Right atrium auricular region (tissue), 2 donors: ENCODE measurements at regions not wholly inside any gene's neighbourhood (a gene's known extent, or its start where the extent isn't known, plus 50 kb on each side); places are given as distances from the start of the nearest gene placed in this dataset.

Experiments used
- DNase-seq: peaks from one replicate; pipeline ENCODE4 v3.0.0-alpha.2; 2019; ENCODE audit warnings: low spot score
- H3K27ac ChIP-seq, 2 donors: fragments of 200-600 bp; sonication (generic); 1 replicate in 1 of 2; 2 replicates in 1 of 2; pipeline ENCODE4 v1.5.1; 2016 to 2019
- H3K27me3 ChIP-seq, 2 donors: fragments of 200-600 bp; sonication (generic); one replicate each; pipeline versions ENCODE4 v1.5.1 to v1.6.0; 2017 to 2019
- H3K36me3 ChIP-seq: fragments of 200-600 bp; sonication (generic); one replicate; pipeline ENCODE4 v1.5.1; 2016
- H3K4me1 ChIP-seq, 2 donors: fragments of 200-600 bp; sonication (generic); one replicate each; pipeline versions ENCODE4 v1.5.1 to v1.6.0; 2017 to 2019
- H3K4me3 ChIP-seq, 2 donors: fragments of 200-600 bp; sonication (generic); 1 replicate in 1 of 2; 2 replicates in 1 of 2; pipeline ENCODE4 v1.5.1; 2017 to 2019; ENCODE audit warnings: mild to moderate bottlenecking in 1 of 2, moderate library complexity in 1 of 2
- H3K9me3 ChIP-seq, 2 donors: fragments of 200-600 bp; sonication (generic); one replicate each; pipeline ENCODE4 v1.5.1; 2019
- TF ChIP-seq, protein P1 (sequence below), 2 donors: fragments of 200-600 bp; sonication (generic); IDR thresholded peaks; one replicate each; pipeline ENCODE4 v1.5.1; 2019; ENCODE audit warnings: antibody characterized with exemption in 2 of 2

DNA sequence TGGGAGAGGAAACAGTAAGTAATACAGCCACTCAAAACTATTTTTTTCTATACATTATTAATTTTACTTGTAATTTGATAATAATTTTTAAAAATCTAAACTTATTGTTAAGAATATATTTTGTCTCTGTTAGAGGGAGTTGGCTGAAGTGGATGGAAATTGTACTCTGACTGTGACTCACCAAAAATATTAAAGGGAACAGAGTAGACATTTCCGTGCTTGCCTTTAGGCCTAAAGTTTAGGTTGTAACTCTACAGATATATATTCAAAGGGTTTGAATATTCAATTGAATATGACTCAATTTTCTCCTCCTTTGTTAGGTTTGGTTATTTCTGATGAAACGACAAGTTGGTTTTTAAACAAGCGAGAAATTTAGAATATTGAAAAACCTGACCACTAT is 128.3 kb upstream of the PITX2 start:
- H3K4me3 ChIP-seq = no peak overlapping the region
- DNase-seq = no peak
- TF ChIP-seq, protein P1, sequence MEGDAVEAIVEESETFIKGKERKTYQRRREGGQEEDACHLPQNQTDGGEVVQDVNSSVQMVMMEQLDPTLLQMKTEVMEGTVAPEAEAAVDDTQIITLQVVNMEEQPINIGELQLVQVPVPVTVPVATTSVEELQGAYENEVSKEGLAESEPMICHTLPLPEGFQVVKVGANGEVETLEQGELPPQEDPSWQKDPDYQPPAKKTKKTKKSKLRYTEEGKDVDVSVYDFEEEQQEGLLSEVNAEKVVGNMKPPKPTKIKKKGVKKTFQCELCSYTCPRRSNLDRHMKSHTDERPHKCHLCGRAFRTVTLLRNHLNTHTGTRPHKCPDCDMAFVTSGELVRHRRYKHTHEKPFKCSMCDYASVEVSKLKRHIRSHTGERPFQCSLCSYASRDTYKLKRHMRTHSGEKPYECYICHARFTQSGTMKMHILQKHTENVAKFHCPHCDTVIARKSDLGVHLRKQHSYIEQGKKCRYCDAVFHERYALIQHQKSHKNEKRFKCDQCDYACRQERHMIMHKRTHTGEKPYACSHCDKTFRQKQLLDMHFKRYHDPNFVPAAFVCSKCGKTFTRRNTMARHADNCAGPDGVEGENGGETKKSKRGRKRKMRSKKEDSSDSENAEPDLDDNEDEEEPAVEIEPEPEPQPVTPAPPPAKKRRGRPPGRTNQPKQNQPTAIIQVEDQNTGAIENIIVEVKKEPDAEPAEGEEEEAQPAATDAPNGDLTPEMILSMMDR (IDR thresholded peaks at IDR 0.05) = no peak
- no peaks in the 10 kb centered on the region for H3K4me1 ChIP-seq
- H3K9me3 ChIP-seq = no peaks in the 10 kb centered on the region
- no peak overlapping the region for H3K27ac ChIP-seq
- H3K36me3 ChIP-seq = no peaks in the 10 kb centered on the region
- H3K27me3 ChIP-seq = no peaks in the 10 kb centered on the region

DNA sequence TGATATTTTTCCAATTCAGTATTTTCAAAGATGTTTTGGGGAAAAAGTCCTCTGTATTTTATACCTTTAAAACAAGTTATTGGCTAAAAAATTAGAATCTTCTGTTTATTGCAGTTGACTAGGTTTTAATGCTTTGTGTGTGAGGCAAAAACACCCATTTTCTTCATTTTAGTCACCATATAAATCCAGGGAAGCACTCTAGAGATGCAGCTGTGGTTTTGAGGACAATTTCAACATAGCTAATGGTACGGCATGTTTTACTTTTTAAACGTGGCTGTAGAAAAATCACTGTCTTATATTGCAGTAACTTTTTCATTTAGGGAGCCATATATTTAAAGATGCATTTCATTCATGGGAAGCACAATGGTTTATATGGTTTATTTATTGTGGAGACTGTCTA is 129.1 kb upstream of the PITX2 start:
- no peak overlapping the region for H3K4me3 ChIP-seq
- H3K4me1 ChIP-seq = no peaks in the 10 kb centered on the region
- DNase-seq = no peak
- H3K27ac ChIP-seq = no peak overlapping the region
- TF ChIP-seq, protein P1 (IDR thresholded peaks at IDR 0.05) = no peak
- no peaks in the 10 kb centered on the region for H3K27me3 ChIP-seq
- H3K36me3 ChIP-seq = no peaks in the 10 kb centered on the region
- no peaks in the 10 kb centered on the region for H3K9me3 ChIP-seq

DNA sequence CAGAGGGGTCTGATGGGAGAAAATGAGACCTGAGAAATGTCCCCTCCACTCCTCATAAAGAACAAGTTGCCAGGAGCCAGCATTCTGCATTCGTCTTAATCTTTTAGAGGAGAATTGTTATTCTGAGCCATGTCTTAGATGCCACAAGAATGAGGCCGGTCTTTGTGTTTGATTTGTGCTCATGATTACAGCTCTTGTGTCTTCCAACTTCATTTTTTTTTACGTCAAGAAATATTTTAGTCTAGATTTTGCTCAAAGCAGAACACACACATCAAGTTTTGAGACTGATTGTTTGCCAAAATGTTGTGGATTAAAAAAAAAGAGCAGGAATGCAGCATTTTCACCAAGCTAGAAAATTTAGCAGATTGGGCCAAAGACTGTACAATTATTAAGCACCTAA is 130.6 kb upstream of the PITX2 start:
- H3K27ac ChIP-seq = no peak overlapping the region
- TF ChIP-seq, protein P1 (IDR thresholded peaks at IDR 0.05) = no peak
- no peak for DNase-seq
- H3K27me3 ChIP-seq = no peaks in the 10 kb centered on the region
- no peaks in the 10 kb centered on the region for H3K36me3 ChIP-seq
- no peaks in the 10 kb centered on the region for H3K9me3 ChIP-seq
- no peak overlapping the region for H3K4me3 ChIP-seq
- no peaks in the 10 kb centered on the region for H3K4me1 ChIP-seq

DNA sequence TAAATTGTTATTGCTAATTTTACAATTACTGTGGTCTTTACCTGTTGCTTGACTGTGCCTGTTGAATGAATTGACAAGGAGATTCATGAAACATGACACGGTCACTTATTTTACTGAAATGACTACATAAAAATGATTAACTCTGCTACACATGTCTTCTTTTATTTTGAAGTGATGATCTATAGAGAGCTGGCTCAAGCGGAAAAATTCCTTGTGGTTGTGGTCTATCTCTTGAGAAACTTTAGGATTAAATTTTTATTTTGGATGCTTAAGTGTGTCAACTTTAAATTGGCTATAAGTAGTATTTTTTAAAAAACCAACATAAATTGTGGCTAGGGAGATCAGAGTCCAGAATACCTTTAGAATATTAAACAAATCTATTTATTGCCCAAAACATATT is 131.8 kb upstream of the PITX2 start:
- TF ChIP-seq, protein P1 (IDR thresholded peaks at IDR 0.05) = no peak
- Histone ChIP-seq H3K27ac (no peak overlapping the region), H3K36me3 (no peaks in the 10 kb centered on the region), H3K4me3 (no peak overlapping the region), H3K4me1 (no peaks in the 10 kb centered on the region), H3K27me3 (no peaks in the 10 kb centered on the region), H3K9me3 (no peaks in the 10 kb centered on the region)
- DNase-seq = no peak

DNA sequence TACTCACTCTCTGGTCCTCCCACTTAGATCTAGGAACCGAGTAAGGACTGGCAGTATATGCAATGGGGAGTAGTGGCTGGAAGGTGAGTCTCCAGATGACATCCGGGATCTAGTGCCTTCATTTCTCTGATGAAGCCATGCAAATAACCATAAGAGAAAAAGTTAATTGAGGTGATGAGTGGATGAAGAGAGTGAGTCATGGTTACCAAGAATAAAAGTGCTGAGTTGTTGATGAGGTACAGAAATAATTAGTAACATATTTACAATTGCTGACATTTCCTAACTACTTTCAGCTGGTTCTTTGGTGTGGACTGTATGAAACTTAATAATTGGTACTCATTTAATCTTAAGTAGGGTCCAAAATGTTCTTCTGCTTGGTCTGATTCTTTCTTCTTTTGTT is 146.7 kb upstream of the PITX2 start:
- no peaks in the 10 kb centered on the region for H3K4me1 ChIP-seq
- no peaks in the 10 kb centered on the region for H3K27me3 ChIP-seq

DNA sequence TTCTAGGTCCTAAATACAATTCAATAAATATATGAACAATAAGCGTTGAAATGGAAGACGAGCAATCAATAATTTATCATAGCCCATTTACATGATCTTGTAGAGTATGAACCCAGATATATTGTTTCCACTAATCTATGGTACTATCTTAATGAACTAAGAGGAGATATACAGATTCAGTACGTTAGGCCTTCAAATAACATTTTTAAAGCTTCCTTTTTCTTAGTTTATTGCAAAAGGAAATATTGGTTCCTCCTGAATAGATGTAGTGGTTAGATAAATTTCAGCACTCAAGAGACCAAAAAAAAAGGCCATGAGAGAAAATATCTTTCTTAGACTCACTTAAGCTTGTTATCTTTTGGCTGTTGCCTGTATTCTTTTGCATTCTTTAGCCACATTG is 147.5 kb upstream of the PITX2 start:
- no peaks in the 10 kb centered on the region for H3K9me3 ChIP-seq

More for the DNA sequence above, 146.7 kb upstream of the PITX2 start:
- TF ChIP-seq, protein P1 (IDR thresholded peaks at IDR 0.05) = no peak
- H3K36me3 ChIP-seq = no peaks in the 10 kb centered on the region
- no peak overlapping the region for H3K4me3 ChIP-seq
- no peaks in the 10 kb centered on the region for H3K9me3 ChIP-seq
- H3K27ac ChIP-seq = no peak overlapping the region
- no peak for DNase-seq

More for the DNA sequence above, 147.5 kb upstream of the PITX2 start:
- Histone ChIP-seq H3K27ac (no peak overlapping the region), H3K36me3 (no peaks in the 10 kb centered on the region), H3K27me3 (no peaks in the 10 kb centered on the region), H3K4me3 (no peak overlapping the region), H3K4me1 (no peaks in the 10 kb centered on the region)
- no peak for DNase-seq
- TF ChIP-seq, protein P1 (IDR thresholded peaks at IDR 0.05) = no peak
